Heart right ventricle (tissue), 16 donors: ENCODE measurements at regions not wholly inside any gene's neighbourhood (a gene's known extent, or its start where the extent isn't known, plus 50 kb on each side); places are given as distances from the start of the nearest gene placed in this dataset.
A peak's percentile ranks its signal among the peaks of the same experiment; 100 is the strongest.

Experiments
- ATAC-seq, 8 donors: fragments of 200-7000 bp; cut with Tn5 transposase; one replicate each; pipeline ENCODE4 v1.9.1; 2020; ENCODE audit warnings: mild to moderate bottlenecking in 8 of 8, moderate library complexity in 8 of 8, moderate number of reproducible peaks in 1 of 8
- DNase-seq, 2 donors: peaks; one replicate each; pipeline ENCODE4 v3.0.0-alpha.2; 2020
- H3K27ac ChIP-seq, 10 donors: fragments of 200-600 bp; sonication (generic) in 2 of 10; one replicate each; pipeline versions ENCODE4 v1.5.0 to v1.8.0; 2020 to 2022; ENCODE audit warnings: mild to moderate bottlenecking in 3 of 10
- H3K27me3 ChIP-seq, 7 donors: fragments of 200-600 bp; one replicate each; pipeline ENCODE4 v1.8.0; 2021 to 2022; ENCODE audit warnings: mild to moderate bottlenecking in 2 of 7
- H3K36me3 ChIP-seq, 9 donors: fragments of 200-600 bp; sonication (generic) in 1 of 9; one replicate each; pipeline versions ENCODE4 v1.5.0 to v1.8.0; 2020 to 2022; ENCODE audit warnings: mild to moderate bottlenecking in 2 of 9
- H3K4me1 ChIP-seq, 9 donors: fragments of 200-600 bp; sonication (generic) in 1 of 9; one replicate each; pipeline versions ENCODE4 v1.5.0 to v1.8.0; 2020 to 2022; ENCODE audit warnings: mild to moderate bottlenecking in 4 of 9
- H3K4me3 ChIP-seq, 10 donors: fragments of 200-600 bp; sonication (generic) in 2 of 10; one replicate each; pipeline versions ENCODE4 v1.5.0 to v1.8.0; 2020 to 2022; ENCODE audit warnings: mild to moderate bottlenecking in 7 of 10, moderate library complexity in 2 of 10
- H3K9me3 ChIP-seq, 11 donors: fragments of 200-600 bp in 10 of 11; sonication (generic) in 2 of 11; one replicate each; pipeline versions ENCODE4 v1.5.0 to v1.8.0; 2013 to 2022; ENCODE audit warnings: mild to moderate bottlenecking in 2 of 11, control low read depth in 1 of 11, moderate library complexity in 1 of 11
- CTCF ChIP-seq, 9 donors: fragments of 200-600 bp; sonication (generic) in 2 of 9; IDR thresholded peaks; one replicate each; pipeline versions ENCODE4 v1.5.0 to v1.8.0; 2021 to 2022; ENCODE audit warnings: antibody characterized with exemption in 9 of 9, mild to moderate bottlenecking in 5 of 9, moderate library complexity in 1 of 9
- WGBS, 2 donors: extraction: QIAGEN DNeasy Blood & Tissue Kit; methylation state at CpG; one replicate each; pipeline ENCODE4 v1.1.7; 2013; ENCODE audit warnings: inconsistent platforms in 1 of 2; 5-methylcytosine and 5-hydroxymethylcytosine counted together
- intact Hi-C, 10 donors: fragments of 100-400 bp; cut with DNase I; formaldehyde crosslinking; loops; one replicate each; pipeline versions ENCODE4 v1.11.1 to v1.14.2; 2022
- donor health status: Arrhythmogenic right ventricular cardiomyopathy.
- donor health status: ischemic (EF 13 %, LVEDD 7.1; RV severe dilation, severe dysfunction).
- donor health status: healthy with polysubstance abuse.
- donor health status: DM: no; HTN: yes; CAD: no.
- donor health status: DM: no; HTN: no; CAD: no.
- donor health status: ischemic (EF 25% LVEDD 6.9; RV normal size, moderate dysfunction).
- donor health status: ischemic (EF 25% LVEDD 5.7; RV mildly dilated, moderate dysfunction).
- donor health status: healthy.
- donor health status: DM: yes; HTN: yes; CAD: no.
- donor health status: Ischemic cardiomyopathy.
- donor health status: ischemic (EF 35%, LVEDD 5.7; RV mildly dilated, moderate dysfunction).
- donor health status: nonischemic (EF 11% LVEDD 7.7; RV severe dilation, severe dysfunction).
- donor health status: DM: yes; HTN: yes; CAD: no.
- donor health status: PGD.
- donor health status: ischemic (EF 29% LVEDD 5.4; RV normal size, mild dysfunction).
- donor health status: nonischemic (EF 23%, LVEDD 6.1; RV moderate dilation, normal function).

- no peak for DNase-seq
- peaks cover 0 to 29% (median 4%) of the 10 kb centered on the region in 11 donors for H3K9me3 ChIP-seq
- no peak overlapping the region for H3K4me3 ChIP-seq
- no peak for TF ChIP-seq CTCF (IDR thresholded peaks at IDR 0.05)
- intact Hi-C loops: no loop called here
- ATAC-seq: no peak
- H3K36me3 ChIP-seq: no peaks in the 10 kb centered on the region
- H3K27me3 ChIP-seq: no peaks in the 10 kb centered on the region
- H3K4me1 ChIP-seq: no peaks in the 10 kb centered on the region
- no peak overlapping the region for H3K27ac ChIP-seq
These were observed 302.8 kb upstream of the B3GALT2 start for GRCh38 chr1:193489191-193489590.

GRCh38 chr1:193487722-193488121 lies 301.3 kb upstream of the B3GALT2 start:
- intact Hi-C loops: no loop called here
- peak in 1 of 8 donors; percentile 42 for ATAC-seq
- DNase-seq: no peak

GRCh38 chr1:193486671-193487229 lies 300.3 kb upstream of the B3GALT2 start:
- intact Hi-C loops: no loop called here
- no peaks in the 10 kb centered on the region for H3K27me3 ChIP-seq
- H3K4me1 ChIP-seq: no peaks in the 10 kb centered on the region
- ATAC-seq: no peak
- no peaks in the 10 kb centered on the region for H3K36me3 ChIP-seq
- WGBS, 2 donors: 10 to 12% methylated on average over 1 of the region's 1 CpG
- no peak overlapping the region for H3K4me3 ChIP-seq
- no peak for TF ChIP-seq CTCF (IDR thresholded peaks at IDR 0.05)
- H3K9me3 ChIP-seq: peaks cover 0 to 29% (median 4%) of the 10 kb centered on the region in 11 donors
- H3K27ac ChIP-seq: no peak overlapping the region
- no peak for DNase-seq

More at GRCh38 chr1:193487722-193488121, 301.3 kb upstream of the B3GALT2 start:
- Histone ChIP-seq H3K4me3 (no peak overlapping the region), H3K27ac (no peak overlapping the region), H3K9me3 (peaks cover 0 to 29% (median 4%) of the 10 kb centered on the region in 11 donors), H3K4me1 (no peaks in the 10 kb centered on the region), H3K27me3 (no peaks in the 10 kb centered on the region), H3K36me3 (no peaks in the 10 kb centered on the region)
- no peak for TF ChIP-seq CTCF (IDR thresholded peaks at IDR 0.05)
- 38 to 59% methylated on average over 3 of the region's 3 CpGs for WGBS, 2 donors

GRCh38 chr1:193480755-193481154 lies 294.3 kb upstream of the B3GALT2 start:
- Histone ChIP-seq H3K4me1 (no peaks in the 10 kb centered on the region), H3K36me3 (no peaks in the 10 kb centered on the region), H3K27me3 (no peaks in the 10 kb centered on the region), H3K27ac (no peak overlapping the region), H3K4me3 (no peak overlapping the region), H3K9me3 (peaks cover 0 to 10% (median 0%) of the 10 kb centered on the region in 11 donors)
- ATAC-seq: no peak
- intact Hi-C loops: no loop called here
- no peak for DNase-seq
- TF ChIP-seq CTCF (IDR thresholded peaks at IDR 0.05): no peak
- 11 to 38% methylated on average over 1 of the region's 1 CpG for WGBS, 2 donors
